GM21381 (cell line): ENCODE measurements at regions not wholly inside any gene's neighbourhood (a gene's known extent, or its start where the extent isn't known, plus 50 kb on each side); places are given as distances from the start of the nearest gene placed in this dataset.
"Not testable (repeated sequence)": the region's sequence is repeated elsewhere in the genome, so short reads cannot be mapped to it uniquely, and the experiment has no call there.

ENCODE experiments used
- ATAC-seq: cut with Tn5 transposase; IDR thresholded peaks from one replicate; pipeline ENCODE4 v1.9.1; 2021; ENCODE audit warnings: mild to moderate bottlenecking, moderate library complexity; ENCODE audit not compliant: unreplicated experiment

DNA sequence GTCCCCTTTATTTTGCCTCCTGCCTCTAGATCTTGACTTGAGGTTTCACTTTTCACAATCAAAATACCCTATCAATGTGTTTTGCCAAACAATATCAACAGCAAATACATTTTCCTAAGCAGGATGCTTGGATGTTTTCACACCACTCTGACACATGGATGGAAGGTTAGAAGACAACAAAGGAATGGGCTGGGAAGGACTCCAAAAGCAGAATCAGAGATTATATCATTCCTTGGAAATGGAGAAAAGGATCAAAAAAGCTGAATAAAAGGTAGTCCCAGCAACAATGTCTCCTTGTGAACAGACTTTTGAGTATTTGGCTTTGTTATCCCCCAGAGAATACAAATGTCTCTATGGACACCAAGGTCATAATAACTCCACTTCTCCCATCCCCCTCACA is 170.8 kb downstream of the ETAA1 start:
- no peak for ATAC-seq

DNA sequence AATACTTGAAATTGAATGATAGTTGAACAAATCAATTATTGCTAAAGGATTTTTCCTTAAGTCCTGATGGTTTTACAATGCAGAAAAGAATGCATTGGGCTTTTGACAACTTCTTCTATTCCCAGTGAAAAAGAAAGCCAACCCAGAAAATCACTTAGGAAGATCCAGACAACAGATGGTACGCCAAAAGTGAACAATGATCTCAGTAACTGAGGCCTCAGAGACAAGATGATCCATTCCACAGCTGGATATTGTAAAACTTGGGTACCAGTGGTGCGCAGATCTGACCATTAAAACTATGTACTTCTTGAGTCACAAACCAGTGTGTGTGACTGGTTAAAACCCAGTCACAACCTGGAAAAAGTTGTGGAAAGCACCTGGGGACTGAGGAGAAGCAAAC is 173.5 kb downstream of the ETAA1 start:
- ATAC-seq, result no peak

DNA sequence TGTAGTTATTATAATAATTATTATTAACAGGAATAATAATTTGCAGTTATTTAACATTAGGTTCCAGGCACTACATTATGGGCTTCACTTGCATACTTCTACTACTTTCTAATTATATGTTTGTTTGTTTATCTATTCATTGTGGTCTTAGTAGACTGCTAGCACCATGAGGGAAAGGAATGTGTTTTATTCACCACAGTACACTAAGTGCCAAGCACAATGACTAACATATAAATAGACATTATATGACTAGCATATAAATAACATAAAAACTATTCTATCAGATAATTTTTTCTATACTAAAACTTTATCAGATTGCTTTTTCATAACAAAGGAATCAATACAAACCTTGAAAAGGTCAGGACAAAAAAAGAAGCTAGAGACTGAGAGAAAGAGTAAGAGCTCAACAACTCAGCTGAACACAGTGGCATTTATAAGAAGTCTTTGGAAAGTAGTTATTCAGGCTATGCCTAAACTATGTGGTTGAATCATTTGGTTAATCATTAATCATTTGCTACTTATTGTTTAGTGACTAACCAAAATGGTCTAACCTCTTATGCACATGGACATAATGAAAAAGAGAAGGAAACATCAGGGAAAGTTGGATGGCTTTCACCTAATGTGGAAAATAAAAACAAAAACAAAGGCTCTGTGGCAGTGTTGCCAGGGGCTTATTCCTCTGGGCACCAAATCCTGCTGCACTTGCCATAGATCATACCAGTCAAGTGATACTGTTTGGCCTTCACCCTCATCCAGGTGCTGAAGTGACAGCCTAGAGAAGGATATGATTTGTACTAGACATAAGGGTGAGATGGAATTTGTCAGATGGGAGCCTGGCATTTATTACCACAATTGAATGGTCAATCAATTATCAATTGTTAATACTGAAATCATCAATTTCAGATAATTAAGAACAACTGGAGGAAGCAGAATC is 174.9 kb downstream of the ETAA1 start:
- no peak for ATAC-seq

DNA sequence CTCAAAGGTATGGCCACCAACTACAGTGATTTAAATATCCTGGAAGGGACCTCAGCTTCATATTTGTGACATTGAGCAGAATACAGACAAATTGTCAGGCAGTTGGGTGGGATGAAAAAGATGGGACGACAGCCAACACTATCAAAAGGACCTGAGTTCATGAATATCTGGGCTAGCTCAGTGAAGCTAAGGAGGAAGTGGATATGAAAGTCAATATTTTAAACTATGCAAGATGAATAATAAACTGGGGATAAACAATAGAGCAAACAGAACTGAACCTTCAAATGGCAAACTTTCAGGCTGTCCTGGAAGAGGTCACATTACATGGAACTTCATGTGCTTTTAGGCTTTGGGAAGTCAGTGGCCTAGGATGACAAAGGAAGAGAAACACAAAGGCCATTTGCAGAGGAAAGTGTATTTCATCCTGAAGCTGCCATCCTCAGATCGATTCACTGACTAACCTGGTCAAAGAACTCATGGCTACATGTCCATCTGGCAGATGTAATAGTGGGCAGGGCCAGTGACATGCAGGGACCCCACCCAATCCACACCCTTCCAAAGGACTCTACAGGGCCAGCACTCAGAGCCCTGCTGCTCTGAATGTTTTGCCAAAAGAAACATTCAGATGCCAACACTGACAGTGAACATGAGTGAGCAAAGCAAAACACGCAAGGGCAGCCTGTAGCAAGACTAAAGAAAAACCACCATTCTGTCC is 175.7 kb downstream of the ETAA1 start:
- no peak for ATAC-seq

DNA sequence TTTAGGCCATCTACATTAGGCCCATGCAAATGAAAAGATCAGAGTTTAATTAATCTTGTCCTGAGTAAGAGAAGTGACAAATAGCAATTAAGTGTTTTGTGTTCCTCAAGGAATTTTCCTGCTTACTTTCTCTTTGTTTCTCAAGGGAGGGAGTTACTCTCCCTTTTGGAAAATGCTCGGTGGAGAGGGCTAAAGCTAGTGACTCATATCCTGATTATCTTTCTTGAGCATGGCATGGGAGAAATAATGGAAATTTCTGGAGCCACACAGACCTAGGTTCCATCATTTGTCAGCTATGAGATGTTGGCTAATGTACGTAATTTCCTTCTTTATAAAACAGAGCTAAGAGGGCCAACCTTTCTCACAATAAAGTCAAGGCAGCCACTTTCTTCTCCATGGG is 177.1 kb downstream of the ETAA1 start:
- ATAC-seq, result no peak

DNA sequence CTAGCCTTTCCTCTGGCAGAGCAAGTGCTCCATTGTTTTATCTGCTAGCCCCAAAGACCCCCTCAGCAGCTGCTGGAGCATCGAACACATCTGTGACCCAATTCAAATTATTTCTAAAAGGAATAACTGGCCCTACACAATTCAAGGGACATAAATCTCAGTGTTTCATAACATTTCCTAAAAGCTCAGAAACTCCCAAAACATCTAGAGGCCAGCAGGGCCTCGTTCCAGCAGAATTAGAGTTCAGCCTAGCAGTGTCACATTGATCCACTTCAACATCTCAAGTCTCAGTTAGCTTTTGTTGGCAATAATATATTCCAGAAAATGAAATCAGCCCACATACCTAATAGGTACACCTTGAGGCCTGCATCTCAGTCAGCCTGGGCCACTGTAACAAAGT is 179.1 kb downstream of the ETAA1 start:
- no peak for ATAC-seq

DNA sequence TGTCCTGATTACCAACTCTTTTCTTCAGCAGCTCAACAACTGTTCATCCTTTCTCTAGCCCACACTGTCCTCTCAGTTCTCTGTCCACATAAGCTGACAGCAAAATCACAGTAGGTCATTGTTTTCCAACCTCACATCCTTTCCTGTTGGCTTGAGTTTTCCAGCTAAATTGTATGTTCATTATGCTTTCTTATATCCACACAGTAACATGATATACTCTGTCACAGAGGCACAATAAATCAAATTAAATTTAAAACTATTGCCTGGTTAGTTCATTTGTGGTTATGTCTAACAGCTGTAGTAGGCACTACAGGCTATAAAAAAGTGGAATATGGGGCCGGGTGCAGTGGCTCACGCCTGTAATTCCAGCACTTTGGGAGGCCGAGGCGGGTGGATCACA is 179.9 kb downstream of the ETAA1 start:
- no peak for ATAC-seq

DNA sequence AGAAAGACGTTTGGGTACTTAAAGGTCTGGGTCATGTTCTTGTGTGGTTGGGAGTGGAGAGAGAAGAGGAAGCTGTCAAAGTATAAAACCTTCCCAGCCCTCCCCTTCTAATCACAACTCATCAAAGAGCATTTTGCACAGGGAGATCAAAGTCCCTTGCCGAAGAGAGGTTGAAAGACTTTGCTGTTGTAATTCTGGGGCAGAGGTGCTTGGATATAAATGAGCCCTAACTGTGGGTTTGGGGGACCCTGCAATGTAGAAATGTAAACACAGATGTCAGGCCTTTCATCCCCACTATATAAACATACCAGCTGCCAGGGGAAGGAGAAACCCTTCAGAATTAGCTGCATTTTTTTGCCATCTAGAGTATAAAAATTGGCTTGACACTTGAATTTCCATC is 182.1 kb downstream of the ETAA1 start:
- ATAC-seq, result no peak

DNA sequence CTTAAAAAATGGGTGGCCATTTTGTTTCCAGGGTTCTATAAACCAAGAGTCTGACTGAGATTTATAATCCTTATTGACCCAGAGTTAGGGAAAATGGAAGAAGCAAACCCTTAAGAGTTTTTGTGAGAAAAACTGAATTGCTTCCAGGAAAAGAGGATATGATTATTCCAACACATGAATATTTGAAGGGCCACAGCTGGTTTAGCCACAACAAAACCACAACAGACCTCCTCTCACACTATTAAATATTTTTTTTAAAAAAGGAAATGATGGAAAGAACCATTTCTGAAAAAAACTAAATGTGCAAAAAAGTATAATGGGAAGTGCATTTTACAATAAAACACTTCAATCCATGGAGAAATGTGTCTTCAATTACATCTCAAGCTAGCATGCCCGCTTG is 182.7 kb downstream of the ETAA1 start:
- ATAC-seq, result no peak

DNA sequence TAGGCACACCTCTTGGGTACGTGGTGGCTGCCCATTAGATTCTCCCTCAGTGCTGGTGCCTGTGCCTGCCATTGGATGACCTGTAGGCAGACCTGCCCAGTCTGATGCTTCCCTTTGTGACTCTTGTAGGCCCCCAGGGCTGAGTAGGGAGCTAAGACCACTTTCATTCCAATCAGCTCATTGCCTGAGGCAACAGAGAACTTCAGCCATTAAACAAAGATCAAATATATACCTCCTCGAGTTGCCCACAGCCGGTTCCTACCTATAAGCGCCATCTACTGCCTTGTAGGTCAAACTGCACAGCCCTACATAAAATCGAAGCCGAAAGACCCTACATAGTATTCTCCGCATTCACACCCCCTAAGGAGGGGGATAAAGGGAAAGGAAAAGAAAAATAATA is 184.6 kb downstream of the ETAA1 start:
- no peak for ATAC-seq

DNA sequence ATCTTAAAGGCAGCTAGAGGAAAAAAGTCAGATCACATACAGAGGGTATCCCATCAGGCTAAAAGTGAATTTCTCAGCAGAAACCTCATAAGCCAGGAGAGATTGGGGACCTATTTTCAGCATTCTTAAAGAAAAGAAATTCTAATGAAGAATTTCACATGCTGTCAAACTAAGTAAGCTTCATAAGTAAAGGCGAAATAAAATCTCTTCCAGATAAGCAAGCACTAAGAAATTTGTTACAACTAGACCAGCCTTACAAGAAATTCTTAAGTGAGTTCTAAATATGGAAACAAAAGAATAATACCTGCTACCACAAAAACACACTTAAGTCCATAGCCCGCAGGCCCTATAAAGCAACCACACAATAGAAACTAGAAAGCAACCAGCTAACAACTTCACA is 186.1 kb downstream of the ETAA1 start:
- no peak for ATAC-seq

DNA sequence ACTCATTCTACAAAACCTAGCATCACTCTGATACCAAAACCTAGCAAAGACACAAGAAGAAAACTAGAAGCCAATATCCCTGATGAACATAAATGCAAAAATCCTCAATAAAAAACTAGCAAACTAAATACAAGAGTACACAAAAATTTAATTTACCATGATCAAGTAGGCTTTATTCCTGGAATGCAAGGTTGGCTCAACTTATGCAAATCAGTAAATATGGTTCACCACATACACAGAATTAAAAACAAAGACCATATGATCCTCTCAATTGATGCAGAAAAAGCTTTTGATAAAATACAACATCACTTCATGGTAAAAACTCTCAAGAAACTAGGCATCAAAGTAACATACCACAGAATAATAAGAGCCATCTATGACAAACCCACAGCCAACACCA is 188.3 kb downstream of the ETAA1 start:
- no peak for ATAC-seq

DNA sequence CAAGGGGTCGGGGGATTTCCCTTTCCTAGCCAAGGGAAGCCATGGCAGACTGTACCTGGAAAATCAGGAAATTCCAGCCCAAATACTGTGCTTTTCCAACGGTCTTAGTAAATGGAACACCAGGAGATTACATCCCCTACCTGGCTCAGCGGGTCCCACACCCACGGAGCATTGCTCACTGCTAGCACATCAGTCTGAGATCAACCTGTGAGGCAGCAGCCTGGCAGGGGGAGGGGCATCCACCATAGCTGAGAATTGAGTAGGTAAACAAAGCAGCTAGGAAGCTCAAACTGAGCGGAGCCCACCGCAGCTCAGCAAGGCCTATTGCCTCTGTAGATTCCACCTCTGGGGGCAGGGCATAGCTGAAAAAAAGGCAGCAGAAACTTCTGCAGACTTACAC is 192.0 kb downstream of the ETAA1 start:
- ATAC-seq, result not testable (repeated sequence)

DNA sequence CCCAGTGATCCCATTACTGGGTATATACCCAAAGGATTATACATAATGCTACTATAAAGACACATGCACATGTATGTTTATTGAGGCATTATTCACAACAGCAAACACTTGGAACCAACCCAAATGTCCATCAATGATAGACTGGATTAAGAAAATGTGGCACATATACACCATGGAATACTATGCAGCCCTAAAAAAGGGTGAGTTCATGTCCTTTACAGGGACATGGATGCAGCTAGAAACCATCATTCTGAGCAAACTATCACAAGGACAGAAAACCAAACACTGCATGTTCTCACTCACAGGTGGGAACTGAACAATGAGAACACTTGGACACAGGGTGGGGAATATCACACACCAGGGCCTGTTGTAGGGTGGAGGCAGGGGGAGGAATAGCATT is 197.4 kb downstream of the ETAA1 start:
- ATAC-seq, result not testable (repeated sequence)

DNA sequence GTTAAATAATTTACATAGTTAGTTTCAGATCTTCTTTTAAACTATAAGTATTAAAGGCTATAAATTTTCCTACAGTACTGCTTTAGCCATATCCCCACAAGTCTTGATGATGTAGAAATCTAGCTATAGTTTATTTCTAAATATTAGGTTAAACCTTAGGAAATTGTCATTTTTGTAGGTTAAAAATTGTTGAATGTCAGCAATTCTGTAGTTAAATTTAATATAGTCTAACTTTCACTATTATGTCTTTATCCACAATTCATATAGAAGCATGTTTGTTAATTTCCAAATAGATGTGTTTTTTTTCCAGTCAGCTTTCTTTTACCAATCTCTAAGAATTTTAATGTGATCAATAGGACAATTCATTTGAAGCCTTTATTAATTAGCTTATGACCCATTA is 199.7 kb downstream of the ETAA1 start:
- ATAC-seq, result no peak

DNA sequence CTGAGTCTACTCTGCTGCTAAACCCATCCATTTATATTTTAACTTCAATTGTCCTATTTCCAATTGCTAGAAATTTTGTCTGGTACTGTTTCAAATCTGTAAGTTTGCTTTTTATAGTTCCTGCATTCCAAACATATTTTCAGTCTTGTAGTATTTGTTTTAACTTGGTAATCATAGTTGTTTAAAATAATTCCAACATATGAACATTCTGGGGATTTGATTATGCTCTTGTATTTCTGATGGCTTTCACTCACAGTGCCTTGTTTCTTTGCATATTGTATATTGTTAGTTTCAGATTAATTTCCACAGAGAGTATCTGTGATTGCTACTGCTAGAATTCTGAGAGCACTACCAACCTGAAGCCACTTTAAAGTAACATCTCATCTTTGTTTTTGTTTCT is 202.4 kb downstream of the ETAA1 start:
- ATAC-seq, result no peak

DNA sequence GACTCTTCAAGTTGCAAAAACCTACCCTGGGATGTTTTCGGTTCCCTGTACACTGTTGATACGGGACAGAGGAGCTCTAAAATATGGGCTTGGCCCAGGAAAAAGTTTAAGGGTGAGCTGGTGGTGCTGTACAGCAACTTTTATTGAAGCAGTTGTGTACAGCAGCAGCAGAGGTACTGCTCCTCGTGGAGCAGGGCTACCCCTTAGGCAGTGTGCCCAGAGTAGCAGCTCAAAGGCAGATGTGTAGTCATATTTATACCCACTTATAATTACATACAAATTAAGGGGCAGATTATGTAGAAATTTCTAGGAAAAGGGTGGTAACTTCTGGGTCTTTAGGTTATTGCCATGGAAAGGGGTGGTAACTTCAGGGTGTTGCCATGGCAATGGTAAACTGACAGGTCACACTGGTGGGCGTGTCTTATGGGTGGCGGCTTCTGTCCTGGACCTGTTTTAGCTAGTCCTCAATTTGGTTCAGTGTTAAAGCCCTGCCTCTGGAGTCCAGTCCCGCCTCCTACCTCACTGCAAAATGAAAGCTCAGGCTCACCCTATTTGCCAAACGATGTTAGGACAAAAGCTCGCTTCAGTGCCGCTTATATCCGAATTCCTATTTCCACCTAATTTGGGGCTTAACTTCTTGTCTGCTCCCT is 203.2 kb downstream of the ETAA1 start:
- ATAC-seq, result no peak

DNA sequence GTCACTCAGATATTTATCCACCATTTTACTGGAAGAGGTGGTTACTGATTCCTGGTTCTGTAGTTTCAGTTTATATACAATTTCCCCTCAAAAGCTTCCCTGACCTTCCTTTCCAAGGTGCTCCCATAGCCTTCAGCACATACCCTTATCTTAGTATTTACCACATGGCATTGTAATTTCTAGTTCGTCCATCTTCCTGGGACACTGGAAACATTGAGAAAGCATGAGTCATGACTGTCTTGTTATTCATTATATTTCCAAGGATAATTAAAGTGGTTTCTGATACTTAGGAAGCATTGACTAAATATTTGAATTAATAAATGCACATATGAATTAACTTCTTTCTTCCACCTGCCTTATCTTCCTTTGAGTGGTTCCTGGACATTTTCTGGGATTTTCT is 203.8 kb downstream of the ETAA1 start:
- no peak for ATAC-seq

DNA sequence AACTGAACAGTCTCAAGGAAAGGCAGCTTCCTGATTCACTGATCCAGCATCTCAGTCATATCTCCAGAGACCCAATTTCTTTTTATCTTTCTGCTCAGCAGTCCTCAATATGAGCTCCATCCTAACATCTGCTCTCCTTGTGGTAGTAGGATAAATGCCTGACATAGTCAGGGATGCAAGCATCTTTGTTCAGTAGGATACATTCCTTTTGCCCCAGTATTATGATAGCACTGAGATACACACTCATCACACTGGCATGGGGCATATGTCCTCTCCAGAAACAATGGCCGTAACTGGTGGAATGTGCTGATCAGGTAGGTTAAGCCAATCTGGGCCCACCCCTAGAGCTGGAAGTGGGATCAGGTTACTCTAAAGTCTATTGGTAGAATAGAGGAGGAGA is 207.2 kb downstream of the ETAA1 start:
- no peak for ATAC-seq

DNA sequence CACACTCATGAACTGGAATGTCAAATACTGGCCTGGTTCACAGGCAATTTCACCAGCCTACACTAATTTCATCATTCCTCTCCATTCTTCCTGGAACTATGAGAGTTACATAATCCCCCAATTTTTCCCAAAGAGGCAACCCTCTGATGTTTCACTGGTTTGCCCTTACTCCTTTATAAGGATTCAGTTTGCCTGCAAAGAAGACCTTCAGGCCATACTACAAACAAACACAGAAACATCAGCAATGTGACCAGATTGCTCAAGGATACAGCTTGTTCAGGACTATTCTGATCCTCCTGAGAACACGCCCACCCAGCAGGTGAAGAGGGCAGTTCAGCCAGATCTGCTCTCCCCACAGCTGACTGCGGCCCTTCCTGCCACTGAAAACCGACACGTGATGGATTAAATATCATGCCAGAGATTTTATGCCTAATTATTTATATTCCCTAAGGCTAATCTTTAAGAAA is 215.5 kb downstream of the ETAA1 start:
- no peak for ATAC-seq

DNA sequence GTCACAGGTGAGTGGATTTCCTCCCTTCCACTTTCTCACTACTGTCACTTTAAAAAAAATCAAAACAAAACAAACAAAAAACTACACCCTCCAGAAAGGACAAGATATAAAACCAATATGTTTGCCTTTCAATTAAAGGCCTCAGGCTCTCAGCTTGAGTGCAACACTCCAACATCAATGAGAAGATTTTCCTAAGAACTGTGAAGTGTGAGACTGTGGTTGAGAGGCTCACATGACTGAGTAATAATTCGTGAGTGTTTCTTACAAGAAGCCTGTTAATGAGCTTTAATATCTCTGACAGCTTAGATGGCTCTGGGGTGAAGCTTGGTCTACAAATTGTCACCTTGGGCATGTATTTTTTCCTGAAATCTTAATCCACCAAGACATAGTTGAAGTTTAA is 216.1 kb downstream of the ETAA1 start:
- no peak for ATAC-seq

DNA sequence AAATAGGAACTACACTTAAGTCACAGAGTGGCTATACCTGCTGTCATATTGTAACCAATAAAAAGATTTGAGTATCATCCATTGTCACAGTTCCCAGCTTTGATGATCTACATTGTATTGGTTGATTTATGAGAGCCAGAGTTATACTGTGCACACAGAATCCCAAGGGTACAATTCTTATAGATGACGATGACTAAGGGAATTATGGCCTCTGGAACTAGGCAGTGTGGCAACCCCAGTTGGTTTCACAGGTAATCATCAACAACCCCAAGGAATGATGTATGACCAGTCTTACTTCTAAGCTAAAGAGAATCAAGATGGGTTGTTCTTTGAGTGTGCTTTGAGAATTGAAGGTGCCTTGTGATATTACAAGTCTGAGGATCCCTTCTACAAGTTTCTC is 217.3 kb downstream of the ETAA1 start:
- no peak for ATAC-seq
